HEK293 (cell line): ENCODE measurements at regions not wholly inside any gene's neighbourhood (a gene's known extent, or its start where the extent isn't known, plus 50 kb on each side); places are given as distances from the start of the nearest gene placed in this dataset.

ENCODE experiments used
- CTCF ChIA-PET: fragments of 350-600 bp; formaldehyde crosslinking; extraction: SDS; loops from one replicate; lab custom pipeline; 2021; ENCODE audit warnings: antibody characterized with exemption; lab: Yijun Ruan, JAX
- POLR2A ChIA-PET: fragments of 300-600 bp; formaldehyde crosslinking; extraction: SDS; loops from one replicate; lab custom pipeline; 2020; ENCODE audit warnings: antibody characterized with exemption, inconsistent platforms; lab: Yijun Ruan, JAX
- H3K27ac ChIP-seq: fragments of 200-500 bp; sonication (Bioruptor generic); 2 replicates; pipeline ENCODE4 v1.5.1; 2014; ENCODE audit warnings: low read depth, low read length, control low read depth, inconsistent platforms; ENCODE audit errors: extremely low read depth
- H3K36me3 ChIP-seq, 2 experiments: fragments of 200-500 bp in 1 of 2; sonication (Bioruptor generic) in 1 of 2; 1 replicate in 1 of 2; 2 replicates in 1 of 2; pipeline ENCODE4 v1.5.1; 2014 to 2017; ENCODE audit warnings: inconsistent platforms in 2 of 2, low read length in 2 of 2; ENCODE audit not compliant: control insufficient read depth in 2 of 2, insufficient read depth in 1 of 2
- H3K4me1 ChIP-seq: fragments of 200-500 bp; sonication (Bioruptor generic); 2 replicates; pipeline ENCODE4 v1.5.1; 2014; ENCODE audit warnings: mild to moderate bottlenecking, low read length, inconsistent platforms; ENCODE audit not compliant: control insufficient read depth, insufficient read depth
- H3K4me3 ChIP-seq: 2 replicates; pipeline ENCODE4 v1.5.1; 2011; ENCODE audit warnings: low read depth, mild to moderate bottlenecking, control low read depth, low read length, moderate library complexity
- H3K9me3 ChIP-seq: fragments of 200-500 bp; sonication (Bioruptor generic); 2 replicates; pipeline ENCODE4 v1.5.1; 2014; ENCODE audit warnings: low read depth, low read length, inconsistent platforms; ENCODE audit not compliant: control insufficient read depth, insufficient read depth
- FEZF1 ChIP-seq: fragments of 450-650 bp; formaldehyde crosslinking; IDR thresholded peaks from 2 replicates; pipeline ENCODE4 v1.5.1; 2016; ENCODE audit warnings: missing biosample characterization, missing genetic modification characterization
- HOXA7 ChIP-seq: sonication (generic); formaldehyde crosslinking; IDR thresholded peaks from 2 replicates; pipeline ENCODE4 v1.8.1; 2022; ENCODE audit warnings: missing genetic modification reagents, borderline replicate concordance
- KLF9 ChIP-seq: fragments of 450-650 bp; formaldehyde crosslinking; IDR thresholded peaks from 2 replicates; pipeline ENCODE4 v1.5.1; 2016; ENCODE audit warnings: missing biosample characterization, missing genetic modification characterization, low read depth
- SCRT2 ChIP-seq: fragments of 450-650 bp; formaldehyde crosslinking; IDR thresholded peaks from 2 replicates; pipeline ENCODE4 v1.5.1; 2016; ENCODE audit warnings: missing biosample characterization, missing genetic modification characterization
- SETDB1 ChIP-seq: IDR thresholded peaks from one replicate; pipeline ENCODE4 v1.6.1; 2017; ENCODE audit warnings: mild to moderate bottlenecking, low read length, moderate library complexity, mixed read lengths; ENCODE audit not compliant: insufficient read length
- ZBTB7A ChIP-seq: fragments of 450-650 bp; formaldehyde crosslinking; IDR thresholded peaks from 2 replicates; pipeline ENCODE4 v1.5.1; 2016; ENCODE audit warnings: low read depth, missing biosample characterization, missing genetic modification characterization
- ZFP69B ChIP-seq: fragments of 450-650 bp; formaldehyde crosslinking; IDR thresholded peaks from 2 replicates; pipeline ENCODE4 v1.5.1; 2016; ENCODE audit warnings: missing biosample characterization, missing genetic modification characterization
- ZNF211 ChIP-seq: fragments of 450-650 bp; formaldehyde crosslinking; IDR thresholded peaks from 2 replicates; pipeline ENCODE4 v1.5.1; 2016; ENCODE audit warnings: low read depth, missing biosample characterization, missing genetic modification characterization
- ZNF335 ChIP-seq: fragments of 450-650 bp; formaldehyde crosslinking; conservative IDR thresholded peaks from 2 replicates; pipeline ENCODE4 v1.5.1; 2016; ENCODE audit warnings: missing biosample characterization, missing genetic modification characterization
- ZNF404 ChIP-seq: fragments of 450-650 bp; formaldehyde crosslinking; IDR thresholded peaks from 2 replicates; pipeline ENCODE4 v1.5.1; 2017; ENCODE audit warnings: missing biosample characterization, missing genetic modification characterization
- ZNF48 ChIP-seq: fragments of 450-650 bp; formaldehyde crosslinking; IDR thresholded peaks from 2 replicates; pipeline ENCODE4 v1.5.1; 2016; ENCODE audit warnings: missing biosample characterization, missing genetic modification characterization
- ZNF660 ChIP-seq: fragments of 450-650 bp; IDR thresholded peaks from 2 replicates; pipeline ENCODE4 v1.5.1; 2018; ENCODE audit warnings: missing biosample characterization, mild to moderate bottlenecking, missing genetic modification characterization
- ZSCAN23 ChIP-seq: fragments of 450-650 bp; formaldehyde crosslinking; IDR thresholded peaks from 2 replicates; pipeline ENCODE4 v1.5.1; 2016; ENCODE audit warnings: missing biosample characterization, missing genetic modification characterization
- TF ChIP-seq, protein P1 (sequence below): fragments of 450-650 bp; formaldehyde crosslinking; IDR thresholded peaks from 2 replicates; pipeline ENCODE4 v1.5.1; 2016; ENCODE audit warnings: missing biosample characterization, missing genetic modification characterization
- TF ChIP-seq, protein P2 (sequence below): fragments of 450-650 bp; formaldehyde crosslinking; IDR thresholded peaks from 2 replicates; pipeline ENCODE4 v1.5.1; 2017; ENCODE audit warnings: missing biosample characterization, missing genetic modification characterization
- TF ChIP-seq, protein P3 (sequence below): fragments of 450-650 bp; formaldehyde crosslinking; IDR thresholded peaks from 2 replicates; pipeline ENCODE4 v1.5.1; 2016; ENCODE audit warnings: missing biosample characterization, missing genetic modification characterization
- TF ChIP-seq, protein P4 (sequence below): fragments of 450-650 bp; formaldehyde crosslinking; IDR thresholded peaks from 2 replicates; pipeline ENCODE4 v1.5.1; 2016; ENCODE audit warnings: missing biosample characterization, missing genetic modification characterization
- TF ChIP-seq, protein P5 (sequence below): fragments of 450-650 bp; formaldehyde crosslinking; IDR thresholded peaks from 2 replicates; pipeline ENCODE4 v1.5.0; 2017; ENCODE audit warnings: missing biosample characterization, missing genetic modification characterization, borderline replicate concordance
- TF ChIP-seq, protein P6 (sequence below): fragments of 450-650 bp; formaldehyde crosslinking; IDR thresholded peaks from 2 replicates; pipeline ENCODE4 v1.5.1; 2016; ENCODE audit warnings: missing biosample characterization, missing genetic modification characterization, low read depth
- TF ChIP-seq, protein P7 (sequence below): fragments of 450-650 bp; IDR thresholded peaks from 2 replicates; pipeline ENCODE4 v1.5.1; 2018; ENCODE audit warnings: missing biosample characterization, mild to moderate bottlenecking, missing genetic modification characterization
- TF ChIP-seq, protein P8 (sequence below): fragments of 450-650 bp; formaldehyde crosslinking; IDR thresholded peaks from 2 replicates; pipeline ENCODE4 v1.5.1; 2016; ENCODE audit warnings: missing biosample characterization, missing genetic modification characterization

DNA sequence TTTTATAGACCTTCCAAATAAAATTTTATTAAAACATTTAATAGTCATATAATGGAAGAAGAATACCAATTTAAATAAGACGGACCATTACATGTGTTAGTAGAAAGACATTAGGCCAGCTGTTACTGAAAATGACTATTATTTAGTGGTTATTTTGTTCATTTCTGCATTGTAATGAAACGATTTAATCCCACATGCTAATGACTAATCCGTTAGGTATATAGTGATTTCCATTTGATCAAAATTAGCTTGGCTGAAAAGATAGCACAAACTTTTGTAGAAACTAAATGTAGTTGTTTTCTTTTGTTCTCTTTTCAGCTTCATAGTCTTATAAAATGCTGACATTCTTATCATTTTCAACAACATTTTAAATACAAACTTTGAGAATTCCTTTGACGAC is 556.1 kb upstream of the TENM3 start (continued):
- TF ChIP-seq, protein P1, sequence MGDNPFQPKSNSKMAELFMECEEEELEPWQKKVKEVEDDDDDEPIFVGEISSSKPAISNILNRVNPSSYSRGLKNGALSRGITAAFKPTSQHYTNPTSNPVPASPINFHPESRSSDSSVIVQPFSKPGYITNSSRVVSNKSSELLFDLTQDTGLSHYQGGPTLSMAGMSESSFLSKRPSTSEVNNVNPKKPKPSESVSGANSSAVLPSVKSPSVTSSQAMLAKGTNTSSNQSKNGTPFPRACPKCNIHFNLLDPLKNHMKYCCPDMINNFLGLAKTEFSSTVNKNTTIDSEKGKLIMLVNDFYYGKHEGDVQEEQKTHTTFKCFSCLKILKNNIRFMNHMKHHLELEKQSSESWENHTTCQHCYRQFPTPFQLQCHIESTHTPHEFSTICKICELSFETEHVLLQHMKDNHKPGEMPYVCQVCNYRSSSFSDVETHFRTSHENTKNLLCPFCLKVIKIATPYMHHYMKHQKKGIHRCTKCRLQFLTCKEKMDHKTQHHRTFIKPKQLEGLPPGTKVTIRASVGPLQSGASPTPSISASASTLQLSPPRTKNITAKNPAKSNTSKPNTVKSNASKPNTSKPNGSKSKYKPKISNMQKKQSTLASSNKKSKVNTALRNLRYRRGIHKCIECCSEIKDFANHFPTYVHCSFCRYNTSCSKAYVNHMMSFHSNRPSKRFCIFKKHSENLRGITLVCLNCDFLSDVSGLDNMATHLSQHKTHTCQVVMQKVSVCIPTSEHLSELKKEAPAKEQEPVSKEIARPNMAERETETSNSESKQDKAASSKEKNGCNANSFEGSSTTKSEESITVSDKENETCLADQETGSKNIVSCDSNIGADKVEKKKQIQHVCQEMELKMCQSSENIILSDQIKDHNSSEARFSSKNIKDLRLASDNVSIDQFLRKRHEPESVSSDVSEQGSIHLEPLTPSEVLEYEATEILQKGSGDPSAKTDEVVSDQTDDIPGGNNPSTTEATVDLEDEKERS (tag by site-specific recombination) = no peak
- TF ChIP-seq, protein P2, sequence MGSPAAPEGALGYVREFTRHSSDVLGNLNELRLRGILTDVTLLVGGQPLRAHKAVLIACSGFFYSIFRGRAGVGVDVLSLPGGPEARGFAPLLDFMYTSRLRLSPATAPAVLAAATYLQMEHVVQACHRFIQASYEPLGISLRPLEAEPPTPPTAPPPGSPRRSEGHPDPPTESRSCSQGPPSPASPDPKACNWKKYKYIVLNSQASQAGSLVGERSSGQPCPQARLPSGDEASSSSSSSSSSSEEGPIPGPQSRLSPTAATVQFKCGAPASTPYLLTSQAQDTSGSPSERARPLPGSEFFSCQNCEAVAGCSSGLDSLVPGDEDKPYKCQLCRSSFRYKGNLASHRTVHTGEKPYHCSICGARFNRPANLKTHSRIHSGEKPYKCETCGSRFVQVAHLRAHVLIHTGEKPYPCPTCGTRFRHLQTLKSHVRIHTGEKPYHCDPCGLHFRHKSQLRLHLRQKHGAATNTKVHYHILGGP = no peak
- TF ChIP-seq ZSCAN23 (tag by site-specific recombination) (no peak), ZNF48 (tag by site-specific recombination) (no peak)
- TF ChIP-seq, protein P3, sequence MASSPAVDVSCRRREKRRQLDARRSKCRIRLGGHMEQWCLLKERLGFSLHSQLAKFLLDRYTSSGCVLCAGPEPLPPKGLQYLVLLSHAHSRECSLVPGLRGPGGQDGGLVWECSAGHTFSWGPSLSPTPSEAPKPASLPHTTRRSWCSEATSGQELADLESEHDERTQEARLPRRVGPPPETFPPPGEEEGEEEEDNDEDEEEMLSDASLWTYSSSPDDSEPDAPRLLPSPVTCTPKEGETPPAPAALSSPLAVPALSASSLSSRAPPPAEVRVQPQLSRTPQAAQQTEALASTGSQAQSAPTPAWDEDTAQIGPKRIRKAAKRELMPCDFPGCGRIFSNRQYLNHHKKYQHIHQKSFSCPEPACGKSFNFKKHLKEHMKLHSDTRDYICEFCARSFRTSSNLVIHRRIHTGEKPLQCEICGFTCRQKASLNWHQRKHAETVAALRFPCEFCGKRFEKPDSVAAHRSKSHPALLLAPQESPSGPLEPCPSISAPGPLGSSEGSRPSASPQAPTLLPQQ (tag by site-specific recombination) = no peak
- TF ChIP-seq, protein P4, sequence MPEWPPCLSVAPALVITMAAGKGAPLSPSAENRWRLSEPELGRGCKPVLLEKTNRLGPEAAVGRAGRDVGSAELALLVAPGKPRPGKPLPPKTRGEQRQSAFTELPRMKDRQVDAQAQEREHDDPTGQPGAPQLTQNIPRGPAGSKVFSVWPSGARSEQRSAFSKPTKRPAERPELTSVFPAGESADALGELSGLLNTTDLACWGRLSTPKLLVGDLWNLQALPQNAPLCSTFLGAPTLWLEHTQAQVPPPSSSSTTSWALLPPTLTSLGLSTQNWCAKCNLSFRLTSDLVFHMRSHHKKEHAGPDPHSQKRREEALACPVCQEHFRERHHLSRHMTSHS (tag by site-specific recombination) = no peak

DNA sequence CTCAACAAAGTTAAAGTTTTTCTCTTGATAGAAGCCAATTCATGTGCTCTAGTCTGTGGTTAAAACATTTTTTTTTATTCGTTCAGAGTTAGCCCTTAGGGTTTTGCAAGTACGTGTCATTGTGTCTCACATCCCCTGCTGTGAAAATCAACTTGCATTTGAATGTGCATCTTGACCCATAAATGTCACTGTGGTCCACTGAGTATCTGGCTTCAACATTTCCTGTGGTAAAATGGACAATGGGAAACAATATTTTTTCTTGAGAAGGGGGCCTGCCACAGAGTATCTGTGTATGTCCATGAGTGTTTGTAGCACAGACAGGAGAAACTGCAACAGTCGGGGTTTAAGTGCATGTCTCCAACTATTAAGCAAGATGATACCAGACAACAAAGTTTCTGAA is 554.8 kb upstream of the TENM3 start:
- H3K4me3 ChIP-seq = no peak overlapping the region
- H3K27ac ChIP-seq = no peak overlapping the region
- TF ChIP-seq ZNF404 (tag by site-specific recombination) = no peak
- TF ChIP-seq ZNF335 (tag by site-specific recombination) = no peak
- TF ChIP-seq, protein P5, sequence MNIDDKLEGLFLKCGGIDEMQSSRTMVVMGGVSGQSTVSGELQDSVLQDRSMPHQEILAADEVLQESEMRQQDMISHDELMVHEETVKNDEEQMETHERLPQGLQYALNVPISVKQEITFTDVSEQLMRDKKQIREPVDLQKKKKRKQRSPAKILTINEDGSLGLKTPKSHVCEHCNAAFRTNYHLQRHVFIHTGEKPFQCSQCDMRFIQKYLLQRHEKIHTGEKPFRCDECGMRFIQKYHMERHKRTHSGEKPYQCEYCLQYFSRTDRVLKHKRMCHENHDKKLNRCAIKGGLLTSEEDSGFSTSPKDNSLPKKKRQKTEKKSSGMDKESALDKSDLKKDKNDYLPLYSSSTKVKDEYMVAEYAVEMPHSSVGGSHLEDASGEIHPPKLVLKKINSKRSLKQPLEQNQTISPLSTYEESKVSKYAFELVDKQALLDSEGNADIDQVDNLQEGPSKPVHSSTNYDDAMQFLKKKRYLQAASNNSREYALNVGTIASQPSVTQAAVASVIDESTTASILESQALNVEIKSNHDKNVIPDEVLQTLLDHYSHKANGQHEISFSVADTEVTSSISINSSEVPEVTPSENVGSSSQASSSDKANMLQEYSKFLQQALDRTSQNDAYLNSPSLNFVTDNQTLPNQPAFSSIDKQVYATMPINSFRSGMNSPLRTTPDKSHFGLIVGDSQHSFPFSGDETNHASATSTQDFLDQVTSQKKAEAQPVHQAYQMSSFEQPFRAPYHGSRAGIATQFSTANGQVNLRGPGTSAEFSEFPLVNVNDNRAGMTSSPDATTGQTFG (tag by site-specific recombination) = no peak
- TF ChIP-seq, protein P6, sequence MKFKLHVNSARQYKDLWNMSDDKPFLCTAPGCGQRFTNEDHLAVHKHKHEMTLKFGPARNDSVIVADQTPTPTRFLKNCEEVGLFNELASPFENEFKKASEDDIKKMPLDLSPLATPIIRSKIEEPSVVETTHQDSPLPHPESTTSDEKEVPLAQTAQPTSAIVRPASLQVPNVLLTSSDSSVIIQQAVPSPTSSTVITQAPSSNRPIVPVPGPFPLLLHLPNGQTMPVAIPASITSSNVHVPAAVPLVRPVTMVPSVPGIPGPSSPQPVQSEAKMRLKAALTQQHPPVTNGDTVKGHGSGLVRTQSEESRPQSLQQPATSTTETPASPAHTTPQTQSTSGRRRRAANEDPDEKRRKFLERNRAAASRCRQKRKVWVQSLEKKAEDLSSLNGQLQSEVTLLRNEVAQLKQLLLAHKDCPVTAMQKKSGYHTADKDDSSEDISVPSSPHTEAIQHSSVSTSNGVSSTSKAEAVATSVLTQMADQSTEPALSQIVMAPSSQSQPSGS (tag by site-specific recombination) = no peak
- TF ChIP-seq FEZF1 (tag by site-specific recombination) = peak; percentile 82
- no peak for TF ChIP-seq KLF9 (tag by site-specific recombination)
- TF ChIP-seq ZBTB7A (tag by site-specific recombination) = no peak
- TF ChIP-seq, protein P7, sequence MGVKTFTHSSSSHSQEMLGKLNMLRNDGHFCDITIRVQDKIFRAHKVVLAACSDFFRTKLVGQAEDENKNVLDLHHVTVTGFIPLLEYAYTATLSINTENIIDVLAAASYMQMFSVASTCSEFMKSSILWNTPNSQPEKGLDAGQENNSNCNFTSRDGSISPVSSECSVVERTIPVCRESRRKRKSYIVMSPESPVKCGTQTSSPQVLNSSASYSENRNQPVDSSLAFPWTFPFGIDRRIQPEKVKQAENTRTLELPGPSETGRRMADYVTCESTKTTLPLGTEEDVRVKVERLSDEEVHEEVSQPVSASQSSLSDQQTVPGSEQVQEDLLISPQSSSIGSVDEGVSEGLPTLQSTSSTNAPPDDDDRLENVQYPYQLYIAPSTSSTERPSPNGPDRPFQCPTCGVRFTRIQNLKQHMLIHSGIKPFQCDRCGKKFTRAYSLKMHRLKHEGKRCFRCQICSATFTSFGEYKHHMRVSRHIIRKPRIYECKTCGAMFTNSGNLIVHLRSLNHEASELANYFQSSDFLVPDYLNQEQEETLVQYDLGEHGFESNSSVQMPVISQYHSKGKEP (tag by site-specific recombination) = peak; percentile 88
- TF ChIP-seq, protein P8, sequence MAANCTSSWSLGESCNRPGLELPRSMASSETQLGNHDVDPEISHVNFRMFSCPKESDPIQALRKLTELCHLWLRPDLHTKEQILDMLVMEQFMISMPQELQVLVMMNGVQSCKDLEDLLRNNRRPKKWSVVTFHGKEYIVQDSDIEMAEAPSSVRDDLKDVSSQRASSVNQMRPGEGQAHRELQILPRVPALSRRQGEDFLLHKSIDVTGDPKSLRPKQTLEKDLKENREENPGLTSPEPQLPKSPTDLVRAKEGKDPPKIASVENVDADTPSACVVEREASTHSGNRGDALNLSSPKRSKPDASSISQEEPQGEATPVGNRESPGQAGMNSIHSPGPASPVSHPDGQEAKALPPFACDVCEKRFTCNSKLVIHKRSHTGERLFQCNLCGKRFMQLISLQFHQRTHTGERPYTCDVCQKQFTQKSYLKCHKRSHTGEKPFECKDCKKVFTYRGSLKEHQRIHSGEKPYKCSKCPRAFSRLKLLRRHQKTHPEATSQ (tag by site-specific recombination) = no peak
- TF ChIP-seq HOXA7 (CRISPR knock-in tag) = no peak
- no peak for TF ChIP-seq SETDB1
- no peak for TF ChIP-seq ZNF211 (tag by site-specific recombination)
- no peak for TF ChIP-seq ZNF660
- TF ChIP-seq ZFP69B (tag by site-specific recombination) = no peak
- no peak for TF ChIP-seq SCRT2 (tag by site-specific recombination)
- TF ChIP-seq, all 188 proteins: peak for 2
- no peaks in the 10 kb centered on the region for H3K36me3 ChIP-seq
- ChIA-PET CTCF (no interaction called here), POLR2A (no interaction called here)
- peaks cover 4% of the 10 kb centered on the region; the same call in 1 of the 2 replicates for H3K4me1 ChIP-seq
- no peaks in the 10 kb centered on the region for H3K9me3 ChIP-seq
